Embryonic facial prominence (tissue), 1 donor: ENCODE measurements at regions not wholly inside any gene's neighbourhood (a gene's known extent, or its start where the extent isn't known, plus 50 kb on each side); places are given as distances from the start of the nearest gene placed in this dataset.
"Not testable (repeated sequence)": the region's sequence is repeated elsewhere in the genome, so short reads cannot be mapped to it uniquely, and the experiment has no call there.

Experiments used
- DNase-seq: peaks from one replicate; pipeline ENCODE4 v3.0.0-alpha.2; 2016; ENCODE audit errors: extremely low spot score

- DNase-seq: not testable (repeated sequence)
Observed at GRCh38 chr5:105602406-105602805, 2039.8 kb upstream of the NUDT12 start.

GRCh38 chr5:105593011-105593760 is 2030.6 kb upstream of the NUDT12 start:
- DNase-seq: no peak

GRCh38 chr5:105587963-105588662 is 2025.5 kb upstream of the NUDT12 start:
- no peak for DNase-seq

- no peak for DNase-seq
Observed at GRCh38 chr5:105581988-105582690, 2019.5 kb upstream of the NUDT12 start.

GRCh38 chr5:105573575-105573974 is 2011.0 kb upstream of the NUDT12 start:
- no peak for DNase-seq

GRCh38 chr5:105565531-105565930 is 2002.9 kb upstream of the NUDT12 start:
- DNase-seq: no peak

GRCh38 chr5:105563842-105564241 is 2001.3 kb upstream of the NUDT12 start:
- DNase-seq: no peak

GRCh38 chr5:105554568-105555169 is 1992.1 kb upstream of the NUDT12 start:
- DNase-seq: no peak

GRCh38 chr5:105544300-105544699 is 1981.7 kb upstream of the NUDT12 start:
- no peak for DNase-seq

- no peak for DNase-seq
Observed at GRCh38 chr5:105536675-105537074, 1974.1 kb upstream of the NUDT12 start.

GRCh38 chr5:105530716-105531261 is 1968.2 kb upstream of the NUDT12 start:
- DNase-seq: no peak

GRCh38 chr5:105529851-105530250 is 1967.3 kb upstream of the NUDT12 start:
- no peak for DNase-seq

GRCh38 chr5:105508519-105508918 is 1945.9 kb upstream of the NUDT12 start:
- DNase-seq: no peak

GRCh38 chr5:105506692-105507277 is 1944.2 kb upstream of the NUDT12 start:
- no peak for DNase-seq

- DNase-seq: no peak
Observed at GRCh38 chr5:105503950-105504349, 1941.4 kb upstream of the NUDT12 start.

GRCh38 chr5:105501315-105501714 is 1938.7 kb upstream of the NUDT12 start:
- DNase-seq: no peak

- no peak for DNase-seq
Observed at GRCh38 chr5:105475401-105475800, 1912.8 kb upstream of the NUDT12 start.

- DNase-seq: no peak
Observed at GRCh38 chr5:105462377-105462776, 1899.8 kb upstream of the NUDT12 start.

- no peak for DNase-seq
Observed at GRCh38 chr5:105460721-105461120, 1898.1 kb upstream of the NUDT12 start.

GRCh38 chr5:105453216-105453807 is 1890.7 kb upstream of the NUDT12 start:
- DNase-seq: no peak

GRCh38 chr5:105448271-105448670 is 1885.7 kb upstream of the NUDT12 start:
- no peak for DNase-seq
